ENCODE measurements at regions not wholly inside any gene's neighbourhood (a gene's known extent, or its start where the extent isn't known, plus 50 kb on each side); places are given as distances from the start of the nearest gene placed in this dataset.

GRCh38 chr4:91965166-91965565 is 338.6 kb upstream of the GRID2 start:
- no peak for TF ChIP-seq GATA2 (IDR thresholded peaks at IDR 0.05; ENCODE audit: low read depth, low read length)
- no peak for TF ChIP-seq GATA3 (IDR thresholded peaks at IDR 0.05; ENCODE audit: low read depth, low read length)

Data from SH-SY5Y (cell line).